ENCODE measurements at regions not wholly inside any gene's neighbourhood (a gene's known extent, or its start where the extent isn't known, plus 50 kb on each side); places are given as distances from the start of the nearest gene placed in this dataset.

- TF ChIP-seq POLR2A (IDR thresholded peaks at IDR 0.05) (no peak), CTCF (IDR thresholded peaks at IDR 0.05) (no peak)
Measured at GRCh38 chr16:80909720-80910119, 97.0 kb downstream of the CMC2 start.
